ENCODE measurements at regions not wholly inside any gene's neighbourhood (a gene's known extent, or its start where the extent isn't known, plus 50 kb on each side); places are given as distances from the start of the nearest gene placed in this dataset.

GRCh38 chr11:127472505-127472904, 471.9 kb upstream of the KIRREL3 start:
- no peaks in the 10 kb centered on the region for H3K36me3 ChIP-seq
- H3K4me1 ChIP-seq, result no peaks in the 10 kb centered on the region
- no peak overlapping the region for H3K27ac ChIP-seq (replicated peaks)
- no peak for TF ChIP-seq CTCF (IDR thresholded peaks at IDR 0.05; ENCODE audit: borderline replicate concordance)
- H3K4me3 ChIP-seq, result no peak overlapping the region
- DNase-seq, result no peak
- H3K9me3 ChIP-seq (replicated peaks), result no peaks in the 10 kb centered on the region
- H3K27me3 ChIP-seq (ENCODE audit: low read depth), result no peaks in the 10 kb centered on the region
- intact Hi-C loops (cut with micrococcal nuclease), result no loop called here

DNA sequence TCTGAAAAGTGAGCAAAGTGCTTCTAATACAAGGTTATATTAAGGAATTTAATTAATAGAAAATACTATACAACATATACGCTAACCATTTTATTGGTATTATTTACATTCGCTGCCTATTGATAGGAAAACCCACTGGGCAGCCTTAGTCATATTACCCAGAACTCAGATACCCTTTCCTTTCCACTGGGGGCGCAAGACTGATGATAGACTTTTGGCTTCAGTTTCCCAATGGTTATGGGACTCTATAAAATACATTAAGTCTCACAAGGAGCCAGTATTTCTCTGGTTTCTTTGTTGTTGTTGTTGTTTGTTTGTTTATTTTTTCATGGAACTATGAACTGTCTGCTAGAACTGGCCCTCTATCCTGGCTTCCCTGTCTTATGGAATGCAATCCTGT, 471.1 kb upstream of the KIRREL3 start:
- intact Hi-C loops (cut with micrococcal nuclease), result no loop called here
- TF ChIP-seq CTCF (IDR thresholded peaks at IDR 0.05; ENCODE audit: borderline replicate concordance), result no peak
- Histone ChIP-seq H3K27me3 (ENCODE audit: low read depth) (no peaks in the 10 kb centered on the region), H3K9me3 (replicated peaks) (no peaks in the 10 kb centered on the region), H3K36me3 (no peaks in the 10 kb centered on the region), H3K4me3 (no peak overlapping the region), H3K27ac (replicated peaks) (no peak overlapping the region), H3K4me1 (no peaks in the 10 kb centered on the region)
- DNase-seq, result no peak

- no peaks in the 10 kb centered on the region for H3K9me3 ChIP-seq (replicated peaks)
- no peak overlapping the region for H3K4me3 ChIP-seq
- peak; percentile 50 for TF ChIP-seq CTCF (IDR thresholded peaks at IDR 0.05; ENCODE audit: borderline replicate concordance)
- no peaks in the 10 kb centered on the region for H3K36me3 ChIP-seq
- H3K4me1 ChIP-seq, result no peaks in the 10 kb centered on the region
- DNase-seq, result no peak
- H3K27ac ChIP-seq (replicated peaks), result no peak overlapping the region
- intact Hi-C loops (cut with micrococcal nuclease), result no loop called here
- H3K27me3 ChIP-seq (ENCODE audit: low read depth), result no peaks in the 10 kb centered on the region
Observed at GRCh38 chr11:127470306-127470884, 469.8 kb upstream of the KIRREL3 start.

GRCh38 chr11:127464325-127464724, 463.8 kb upstream of the KIRREL3 start:
- TF ChIP-seq CTCF (IDR thresholded peaks at IDR 0.05; ENCODE audit: borderline replicate concordance), result no peak
- Histone ChIP-seq H3K9me3 (replicated peaks) (no peaks in the 10 kb centered on the region), H3K27me3 (ENCODE audit: low read depth) (no peaks in the 10 kb centered on the region), H3K36me3 (no peaks in the 10 kb centered on the region), H3K27ac (replicated peaks) (no peak overlapping the region), H3K4me1 (no peaks in the 10 kb centered on the region), H3K4me3 (no peak overlapping the region)
- no peak for DNase-seq
- intact Hi-C loops (cut with micrococcal nuclease), result no loop called here

- no peaks in the 10 kb centered on the region for H3K9me3 ChIP-seq (replicated peaks)
- intact Hi-C loops (cut with micrococcal nuclease), result no loop called here
Observed at GRCh38 chr11:127462065-127462344, 461.4 kb upstream of the KIRREL3 start.

More at GRCh38 chr11:127462065-127462344, 461.4 kb upstream of the KIRREL3 start:
- no peak overlapping the region for H3K4me3 ChIP-seq
- no peaks in the 10 kb centered on the region for H3K4me1 ChIP-seq
- H3K36me3 ChIP-seq, result no peaks in the 10 kb centered on the region
- no peak overlapping the region for H3K27ac ChIP-seq (replicated peaks)
- DNase-seq, result no peak
- H3K27me3 ChIP-seq (ENCODE audit: low read depth), result peaks cover 6% of the 10 kb centered on the region
- no peak for TF ChIP-seq CTCF (IDR thresholded peaks at IDR 0.05; ENCODE audit: borderline replicate concordance)

Measured in left ventricle myocardium inferior (tissue), 1 donor.